ENCODE measurements at regions not wholly inside any gene's neighbourhood (a gene's known extent, or its start where the extent isn't known, plus 50 kb on each side); places are given as distances from the start of the nearest gene placed in this dataset.

DNA sequence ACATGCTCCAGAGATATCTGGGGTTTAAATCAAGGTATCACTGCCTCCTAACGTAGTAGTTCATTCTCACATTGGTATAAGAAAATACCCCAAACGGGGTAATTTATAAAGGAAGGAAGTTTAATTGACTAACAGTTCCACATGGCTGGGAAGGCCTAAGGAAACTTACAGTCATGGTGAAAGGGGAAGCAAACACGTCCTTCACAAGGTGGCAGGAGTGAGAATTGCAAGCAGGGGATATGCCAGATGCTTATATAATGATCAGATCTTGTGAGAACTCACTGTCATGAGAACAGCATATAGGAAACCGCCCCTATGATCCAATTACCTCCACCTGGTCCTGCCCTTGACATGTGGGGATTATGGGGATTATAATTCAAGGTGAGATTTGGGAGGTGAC is 1280.2 kb upstream of the C9orf72 start:
- peak in 1 of 4 experiments; percentile 5 for DNase-seq

DNA sequence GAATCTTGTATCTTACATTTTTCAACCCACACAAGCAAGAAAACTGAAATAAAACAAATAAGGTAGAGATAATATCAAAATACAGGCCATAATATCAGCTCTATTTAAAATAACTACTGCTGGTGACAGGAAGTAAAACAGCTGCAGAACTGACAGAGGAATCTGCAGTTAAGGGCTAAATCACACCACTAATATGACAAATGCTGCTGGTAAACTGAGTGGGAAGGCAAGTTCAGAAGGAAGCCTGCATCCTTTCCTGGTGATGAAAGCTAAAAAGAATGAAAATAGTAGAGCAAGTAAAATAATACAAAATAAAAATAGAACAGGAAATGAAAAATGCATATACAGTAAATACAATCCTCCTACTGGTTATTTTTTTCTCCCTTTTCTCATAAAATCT is 1293.7 kb upstream of the C9orf72 start:
- no peak for DNase-seq

DNA sequence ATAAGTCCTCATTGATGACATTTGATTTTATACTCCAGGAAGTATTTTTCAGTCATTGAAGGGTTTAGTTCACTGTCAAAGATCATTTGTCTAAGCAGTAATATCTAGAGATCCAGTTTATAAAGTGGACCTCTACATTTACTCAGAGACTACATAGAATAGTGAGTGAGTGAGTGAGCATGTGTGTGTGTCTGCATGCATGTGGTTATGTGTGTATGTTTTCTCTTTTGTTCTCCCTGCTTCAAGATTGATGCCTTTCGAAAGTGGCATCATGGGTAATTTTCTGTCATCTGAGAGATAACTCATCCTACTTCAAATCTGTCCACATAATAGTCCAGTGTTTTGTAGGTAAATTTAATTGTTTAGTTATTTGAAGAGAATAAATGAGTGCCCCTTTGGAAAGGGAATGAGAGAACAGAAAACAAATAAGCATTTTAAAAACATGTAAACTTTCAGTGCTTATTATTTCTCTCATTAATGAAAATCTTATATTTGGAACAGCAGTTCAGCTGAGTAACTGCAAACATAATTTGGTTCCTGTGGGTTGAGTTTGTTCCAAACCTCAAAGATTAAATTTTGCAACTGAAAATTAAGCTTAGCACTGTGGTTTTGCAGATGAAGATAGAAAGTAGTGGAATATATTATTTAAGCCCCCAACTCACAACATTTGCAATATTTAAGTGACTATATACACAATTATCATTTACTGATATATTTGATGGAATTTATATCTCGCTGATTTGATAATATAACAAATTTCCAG is 1295.1 kb upstream of the C9orf72 start:
- DNase-seq: no peak

DNA sequence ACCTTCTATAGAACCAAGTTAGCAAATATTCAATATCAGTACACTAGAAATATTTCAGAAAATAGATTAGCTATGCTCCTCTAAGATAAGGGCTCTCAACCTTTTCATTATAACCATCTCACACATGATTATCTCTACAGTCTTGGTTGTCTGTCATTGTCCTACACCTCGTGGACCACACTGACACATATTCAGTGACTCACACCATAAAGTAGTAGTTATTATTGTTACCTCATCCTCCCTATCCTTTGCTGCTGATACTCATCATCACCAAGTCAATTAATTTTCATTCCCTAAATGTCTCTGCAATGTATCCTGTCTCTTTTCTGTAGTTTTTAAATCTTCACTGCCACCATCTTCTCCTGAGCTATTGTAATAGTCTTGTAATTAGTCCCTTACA is 1309.2 kb upstream of the C9orf72 start:
- DNase-seq: no peak

DNA sequence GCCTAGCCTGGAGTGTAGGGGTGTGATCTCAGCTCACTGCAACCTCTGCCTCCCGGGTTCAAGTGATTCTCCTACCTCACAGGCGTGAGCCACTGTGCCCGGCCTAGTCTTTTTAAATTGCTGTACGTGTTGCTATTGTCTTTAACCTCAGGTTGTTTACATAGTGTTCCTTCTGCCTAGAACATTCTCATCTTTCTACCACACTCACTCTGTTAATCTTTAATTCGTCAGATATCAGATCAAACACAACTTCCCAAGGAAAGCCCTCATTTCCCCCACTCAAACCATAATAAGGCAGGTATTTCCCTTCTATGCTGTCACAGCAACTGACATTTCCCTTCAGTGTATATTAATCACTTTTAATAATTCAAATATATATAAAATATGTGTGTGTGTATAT is 1310.0 kb upstream of the C9orf72 start:
- DNase-seq: no peak

DNA sequence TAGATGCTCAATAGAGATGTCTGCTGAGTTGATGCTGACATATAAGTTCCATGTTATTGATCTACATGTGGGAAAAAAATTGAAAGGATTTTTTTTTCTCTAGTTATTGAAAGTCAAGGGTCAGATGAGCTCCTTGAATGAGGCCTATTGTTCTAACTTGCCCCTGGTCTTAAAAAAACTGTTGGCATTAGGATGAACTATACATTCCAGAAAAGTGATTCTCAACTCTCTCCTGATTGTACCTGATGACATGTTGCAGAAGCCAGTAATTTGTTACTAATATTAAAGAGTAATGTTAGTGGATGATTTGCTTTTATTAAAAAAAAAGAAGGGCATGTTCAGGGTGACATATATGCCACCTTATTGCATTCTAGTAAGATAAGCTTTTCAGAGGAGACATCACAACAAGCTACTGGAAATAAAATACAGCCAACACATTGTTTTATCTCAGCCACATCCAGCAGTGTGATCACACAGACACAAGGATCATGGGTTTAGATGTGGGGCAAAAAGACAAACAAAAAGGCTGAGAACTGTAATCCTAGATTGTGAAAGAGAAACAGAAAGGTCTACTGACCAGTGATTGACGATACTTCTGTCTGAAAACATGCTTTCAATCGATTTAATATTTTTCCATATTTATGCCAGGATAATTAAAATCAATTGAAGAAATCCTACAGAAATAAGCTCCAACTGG is 1314.1 kb upstream of the C9orf72 start:
- no peak for DNase-seq

DNA sequence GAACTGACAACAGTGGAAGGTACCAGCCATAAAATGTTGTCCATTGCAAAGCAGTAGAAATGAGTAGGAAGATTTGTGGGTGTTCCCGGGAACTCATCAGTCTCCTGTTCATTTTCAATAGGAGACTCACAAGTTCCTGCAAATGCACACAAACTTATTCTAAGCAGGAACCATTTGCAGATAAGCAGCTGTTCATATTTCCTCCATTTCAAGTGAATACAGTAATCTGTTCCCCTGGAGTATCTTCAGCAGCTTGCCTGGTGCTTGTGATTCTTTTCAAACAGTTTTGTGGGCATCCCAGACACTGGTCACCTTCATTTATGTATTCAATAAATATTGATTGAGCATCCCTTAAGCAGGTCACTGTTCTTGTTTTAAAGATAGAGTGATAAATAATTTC is 1315.5 kb upstream of the C9orf72 start:
- DNase-seq: no peak

DNA sequence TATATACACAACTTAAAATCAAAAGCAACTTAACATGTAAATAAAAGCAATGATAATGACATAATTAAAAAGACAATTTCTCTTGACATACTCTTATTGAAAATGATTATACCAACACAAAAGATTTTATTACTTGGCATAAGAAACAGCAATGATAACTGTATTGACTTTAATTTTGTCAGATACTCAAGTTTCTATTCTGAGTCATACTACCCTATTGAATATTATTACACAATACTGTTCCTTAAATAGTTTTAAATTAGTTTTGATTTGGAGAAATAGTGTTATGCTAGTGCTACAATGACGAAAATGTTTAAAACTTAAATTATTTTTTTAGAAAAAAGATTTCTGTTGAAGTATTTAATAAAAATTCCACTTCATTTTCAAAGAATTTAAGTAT is 1319.3 kb upstream of the C9orf72 start:
- no peak for DNase-seq

DNA sequence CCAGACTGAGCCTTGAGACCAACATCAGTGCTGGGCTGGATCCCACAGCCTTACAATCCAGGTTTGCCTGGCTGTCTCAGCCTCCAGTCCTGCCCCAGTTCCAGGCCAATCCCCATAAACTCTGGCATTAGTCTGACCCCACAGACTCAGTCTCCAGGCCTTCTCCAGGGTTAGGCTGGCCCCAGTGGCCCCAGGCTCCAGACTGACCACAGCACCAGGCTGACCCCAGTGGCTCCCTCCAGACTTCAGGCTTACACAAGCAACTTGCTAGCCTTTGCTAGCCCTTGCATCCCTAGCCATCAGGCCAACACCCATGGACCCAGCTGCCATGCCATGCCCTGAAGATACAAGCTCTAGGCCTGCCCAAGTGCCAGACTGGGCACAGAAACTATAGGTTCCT is 1326.0 kb upstream of the C9orf72 start:
- no peak for DNase-seq

DNA sequence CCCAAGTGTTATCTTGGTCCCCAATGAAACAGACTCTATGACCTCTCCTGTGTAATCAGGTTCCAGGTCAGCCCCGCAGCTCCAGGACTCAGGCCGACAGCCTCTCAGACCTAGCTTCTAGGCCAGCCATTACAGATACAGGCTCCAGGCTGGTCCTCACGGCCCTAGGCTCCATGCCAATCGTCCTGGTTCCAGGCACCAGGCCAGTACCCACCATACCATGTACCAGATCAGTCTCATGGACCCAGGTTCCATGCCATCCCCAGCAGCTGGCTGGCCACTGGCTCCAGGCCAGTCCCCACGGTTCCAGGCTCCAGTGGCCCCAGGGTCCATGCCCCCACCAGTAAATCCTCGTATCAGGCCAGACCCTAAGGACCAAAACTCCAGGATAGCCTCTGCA is 1326.6 kb upstream of the C9orf72 start:
- DNase-seq: no peak

DNA sequence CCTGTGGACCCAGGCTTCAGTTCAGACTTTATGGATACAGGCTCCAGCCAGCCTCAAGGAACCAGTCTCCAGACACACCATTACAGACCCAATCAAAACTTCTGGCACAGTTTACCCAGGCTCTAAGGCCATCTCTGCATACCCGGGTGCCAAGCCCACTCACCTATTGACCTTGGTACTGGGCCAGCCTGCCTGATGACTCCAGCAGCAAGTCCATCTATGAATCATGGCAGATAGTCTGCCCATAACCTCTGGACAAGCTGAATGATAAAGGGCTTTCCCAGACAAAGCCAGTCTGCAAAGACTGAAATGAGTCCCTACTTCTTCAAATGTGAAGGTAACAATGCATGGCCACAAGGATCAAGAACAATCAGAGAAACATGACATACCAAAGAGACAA is 1327.1 kb upstream of the C9orf72 start:
- DNase-seq: no peak

DNA sequence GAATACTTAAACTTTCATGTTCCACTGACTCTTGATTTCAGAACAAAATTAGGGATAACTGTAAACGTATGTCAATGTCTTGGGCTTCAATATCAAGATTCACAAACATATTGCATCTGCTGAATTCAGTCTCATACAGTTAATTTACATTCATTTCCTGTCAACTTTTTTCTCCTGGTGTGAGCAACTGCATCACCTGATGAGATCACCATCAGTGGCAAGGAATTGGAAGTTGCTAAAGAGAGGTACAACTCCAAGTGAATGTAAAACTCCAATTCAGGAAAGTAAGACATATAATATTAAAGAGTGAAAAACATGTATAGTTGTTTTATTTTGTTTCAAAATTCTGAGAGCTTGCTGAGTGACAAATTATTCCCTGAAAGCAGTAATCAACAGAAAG is 1336.2 kb upstream of the C9orf72 start:
- DNase-seq: no peak

DNA sequence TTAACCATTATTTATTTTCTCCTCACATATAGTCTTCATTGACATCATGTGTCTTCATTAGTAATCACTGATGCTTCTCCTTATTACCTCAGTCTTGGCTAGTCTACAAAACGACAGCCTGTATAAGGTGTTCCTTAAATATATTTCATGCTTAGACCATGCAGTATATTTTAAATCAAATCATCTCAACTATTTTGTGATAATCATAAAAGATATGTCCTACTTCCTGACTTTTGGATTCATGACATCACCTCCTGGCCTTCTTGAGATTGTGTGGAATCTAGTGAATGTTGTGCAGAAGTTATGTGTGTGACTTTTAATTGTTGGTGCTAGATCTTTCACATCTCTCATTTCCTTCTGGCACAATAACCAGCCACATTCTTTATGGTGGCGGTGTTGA is 1339.3 kb upstream of the C9orf72 start:
- no peak for DNase-seq

DNA sequence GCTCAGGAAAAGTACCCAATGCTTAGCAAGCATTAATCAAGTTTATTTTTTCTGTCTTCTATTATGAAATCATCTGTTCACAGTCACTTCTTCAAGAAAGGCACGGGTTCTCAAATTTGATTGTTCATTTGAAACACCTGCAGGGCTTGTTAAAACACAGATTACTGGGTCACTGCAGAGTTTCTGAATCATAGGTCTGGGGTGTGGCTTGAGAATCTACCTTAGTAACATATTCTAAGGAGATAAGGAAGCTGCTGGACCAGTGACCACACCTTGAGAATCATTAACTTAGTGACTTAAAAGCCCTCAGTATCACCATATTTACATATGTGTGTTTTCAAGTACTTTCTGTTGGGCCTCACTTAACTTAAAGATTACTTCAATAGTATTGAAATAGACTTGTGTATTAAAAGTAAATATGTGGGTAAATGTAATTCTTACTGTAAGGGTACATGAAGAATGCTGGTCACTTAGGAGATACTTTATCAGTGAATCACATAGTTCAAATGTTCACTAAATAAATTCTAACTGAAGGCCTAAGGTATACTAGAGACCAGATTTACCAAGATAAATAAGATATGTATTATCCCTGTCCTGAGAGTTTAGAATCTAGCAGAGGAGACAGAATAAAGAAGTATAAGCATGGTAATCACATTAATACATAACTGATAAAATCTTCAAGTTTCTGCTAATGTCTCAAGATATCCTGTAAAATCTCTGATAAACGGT is 1342.1 kb upstream of the C9orf72 start:
- DNase-seq: no peak

DNA sequence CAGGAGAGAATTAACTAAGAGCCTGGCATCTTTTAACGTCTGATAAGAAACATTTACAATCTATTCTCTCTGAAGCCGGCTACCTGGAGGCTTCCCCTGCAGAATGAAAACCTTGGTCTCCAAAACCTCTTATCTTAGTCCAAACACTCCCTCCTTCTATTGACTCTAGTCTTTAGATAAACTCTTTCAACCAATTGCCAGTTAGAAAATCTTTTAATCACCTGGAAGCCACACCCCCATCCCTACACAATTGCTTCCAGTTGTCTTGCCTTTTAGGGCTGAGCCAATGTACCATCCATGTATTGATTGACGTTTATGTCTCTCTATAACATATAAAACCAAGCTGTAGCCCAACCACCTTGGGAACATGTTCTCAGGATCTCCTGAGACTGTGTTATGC is 1343.1 kb upstream of the C9orf72 start:
- DNase-seq: no peak

DNA sequence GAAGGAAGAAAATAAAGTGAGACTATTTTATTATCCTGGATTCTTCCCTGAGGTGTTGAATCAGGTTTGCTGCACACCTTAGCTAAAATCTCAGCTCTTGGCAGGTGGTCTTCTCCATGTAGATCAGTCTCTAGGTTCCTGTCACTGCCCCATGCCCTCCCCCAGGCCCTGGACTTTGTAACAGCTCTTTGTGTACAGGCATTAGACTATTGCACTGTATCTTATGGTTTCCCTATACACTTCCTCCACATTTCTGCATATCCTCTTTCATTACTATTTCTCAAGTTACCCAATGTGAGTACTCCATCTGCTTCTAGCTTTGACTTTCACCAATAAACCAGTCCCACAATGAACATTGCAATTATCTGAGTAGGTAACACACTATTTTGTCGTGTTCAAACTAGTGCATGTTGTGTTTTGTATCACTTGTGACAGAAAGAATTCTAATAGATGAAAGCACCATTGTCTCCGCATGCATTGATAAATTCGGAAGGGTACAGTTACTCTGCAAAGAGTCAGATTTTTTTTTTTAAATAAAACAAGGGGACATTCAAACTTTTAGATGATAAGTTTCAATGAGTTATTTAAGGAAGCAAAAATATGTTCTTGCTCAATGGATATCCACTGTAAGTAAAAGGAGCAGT is 1348.7 kb upstream of the C9orf72 start:
- no peak for DNase-seq

DNA sequence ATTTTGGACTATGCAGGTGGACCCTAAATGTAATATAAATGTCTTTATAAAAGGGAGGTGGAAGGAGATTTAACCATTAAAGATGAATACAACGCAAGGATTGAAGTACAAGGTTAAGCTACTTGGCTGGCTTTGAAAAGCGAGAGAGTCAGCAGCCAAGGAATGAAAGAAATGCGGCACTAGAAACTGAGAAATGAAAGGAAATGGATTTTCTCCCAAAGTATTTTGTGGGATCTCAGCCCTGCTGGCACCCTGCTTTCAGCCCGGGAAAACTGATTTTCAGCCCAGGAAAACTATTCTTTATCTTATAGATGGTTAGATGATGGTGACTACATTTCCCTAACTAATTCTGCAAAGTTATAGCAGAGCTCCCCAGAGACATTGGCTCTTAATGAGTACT is 1349.6 kb upstream of the C9orf72 start:
- no peak for DNase-seq

DNA sequence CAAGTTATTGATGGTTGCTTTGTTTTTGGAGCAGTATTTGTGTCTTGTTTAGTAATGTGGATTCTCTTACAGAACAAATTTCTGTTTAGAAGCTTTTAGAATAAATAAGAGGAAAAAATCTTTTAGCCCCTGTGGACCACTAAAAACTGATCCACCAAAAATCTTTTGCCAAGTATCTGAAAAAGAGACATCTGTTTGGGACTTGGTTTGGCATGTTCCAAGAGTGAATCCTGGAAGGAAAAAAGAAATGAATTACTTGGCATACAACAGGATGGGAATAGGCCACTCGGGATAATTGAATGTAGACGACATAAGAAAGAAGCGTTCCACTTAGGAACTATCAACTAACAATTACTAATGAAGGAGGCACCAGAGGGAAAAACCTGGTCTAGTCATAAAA is 1350.1 kb upstream of the C9orf72 start:
- DNase-seq: no peak

DNA sequence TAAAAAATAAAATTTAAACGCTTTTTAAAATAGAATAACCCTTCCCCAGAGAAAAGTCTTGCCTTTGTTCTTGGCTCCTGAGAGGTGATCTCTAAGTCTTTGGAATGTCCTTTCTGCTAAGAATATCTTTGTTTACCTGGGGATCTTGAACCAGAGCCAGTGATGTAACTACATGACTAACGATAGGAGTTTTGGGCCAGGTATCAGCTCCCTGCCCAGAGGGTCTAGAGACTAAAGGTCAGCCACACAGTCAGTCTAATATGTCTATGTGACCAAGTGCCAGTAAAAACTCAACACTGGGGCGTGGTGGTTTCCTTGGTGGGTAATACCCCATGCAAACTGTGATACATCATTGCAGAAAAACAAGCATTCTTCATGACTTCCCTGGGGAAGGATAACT is 1351.9 kb upstream of the C9orf72 start:
- DNase-seq: no peak

DNA sequence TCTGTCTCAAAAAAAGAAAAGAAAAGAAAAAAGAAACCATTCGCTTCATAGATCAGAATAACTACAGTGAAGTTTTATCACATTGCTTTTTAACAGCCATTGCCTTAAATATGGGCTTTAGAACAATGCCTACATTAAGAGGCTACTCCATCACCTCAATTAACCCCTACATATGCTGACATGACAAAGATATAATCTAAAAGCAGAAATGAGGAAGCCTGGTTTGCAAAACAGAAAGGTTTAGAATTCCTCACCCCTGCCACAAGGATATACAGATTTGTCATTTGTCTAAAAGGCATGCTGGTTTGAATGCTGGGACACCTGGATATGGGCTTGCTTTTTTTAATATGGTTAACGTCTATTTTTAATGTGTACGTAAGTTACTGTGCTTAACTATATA is 1353.0 kb upstream of the C9orf72 start:
- no peak for DNase-seq

DNA sequence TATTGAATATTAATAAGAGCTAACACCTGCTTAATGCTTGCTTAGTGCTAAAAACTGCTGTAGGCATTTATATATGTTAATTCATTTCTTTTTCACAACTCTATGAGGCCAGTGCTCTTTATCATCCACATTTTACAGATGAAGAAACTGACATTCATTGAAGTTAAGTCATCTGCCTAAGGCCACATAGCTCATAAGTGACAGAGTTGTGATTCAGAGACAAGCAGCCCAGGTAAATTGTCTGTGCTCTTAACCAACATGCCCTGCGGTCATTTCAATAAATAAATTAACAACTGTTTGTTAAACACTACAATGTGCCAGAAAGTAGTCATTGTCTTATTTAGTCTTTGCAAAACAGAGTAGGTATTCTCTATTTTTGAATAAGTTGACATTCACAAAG is 1354.4 kb upstream of the C9orf72 start:
- no peak for DNase-seq

DNA sequence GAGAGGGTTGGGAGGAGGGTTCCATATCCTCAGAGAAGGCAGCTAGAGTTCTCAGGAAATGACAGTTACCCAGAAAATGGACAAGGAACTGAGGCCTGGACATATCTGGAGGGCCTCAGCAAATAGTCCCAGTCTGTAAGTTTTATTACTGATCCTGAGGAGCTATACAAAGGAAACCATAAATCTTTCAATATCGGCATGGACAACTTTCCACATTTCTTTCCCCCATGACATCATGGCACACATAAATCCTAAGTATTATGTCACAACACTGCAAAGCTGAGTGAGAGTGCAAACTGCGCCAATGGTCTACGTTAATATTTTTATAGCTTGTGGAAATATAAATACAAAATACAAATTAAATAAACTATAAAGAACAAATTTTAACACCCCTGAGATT is 1356.2 kb upstream of the C9orf72 start:
- DNase-seq: no peak

DNA sequence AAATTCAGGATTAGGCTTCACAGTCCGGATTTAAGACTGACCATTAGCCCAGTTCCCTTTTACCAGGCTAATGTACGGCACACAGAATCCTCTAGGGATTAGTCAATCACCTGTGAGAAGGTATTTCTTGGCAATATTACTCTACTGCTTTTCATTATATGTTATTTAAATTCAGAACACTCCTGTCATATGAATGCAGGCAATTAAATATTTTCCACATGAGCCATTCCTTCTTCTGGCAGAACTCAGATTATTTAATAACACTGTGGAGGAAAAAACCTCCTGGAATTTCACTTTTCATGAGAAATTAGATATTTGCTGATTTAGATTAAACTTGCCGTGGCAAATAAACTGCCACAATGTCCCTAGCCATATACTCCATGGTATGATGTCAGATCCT is 1357.5 kb upstream of the C9orf72 start:
- no peak for DNase-seq

Data from suppressor macrophage (primary cell).